K562 (cell line): ENCODE measurements at regions not wholly inside any gene's neighbourhood (a gene's known extent, or its start where the extent isn't known, plus 50 kb on each side); places are given as distances from the start of the nearest gene placed in this dataset.

Experiments used
- BRD9 ChIP-seq: fragments of 450-650 bp; IDR thresholded peaks from 2 replicates; pipeline ENCODE4 v1.6.1; 2018; ENCODE audit warnings: low read depth; ENCODE audit not compliant: partially characterized antibody
- CBX1 ChIP-seq: sonication (generic); IDR thresholded peaks from 2 replicates; pipeline ENCODE4 v1.6.1; 2016; ENCODE audit warnings: antibody characterized with exemption, low read depth, mild to moderate bottlenecking
- CHAMP1 ChIP-seq: fragments of 450-650 bp; IDR thresholded peaks from 2 replicates; pipeline ENCODE4 v1.6.1; 2016; ENCODE audit warnings: mild to moderate bottlenecking
- CHD2 ChIP-seq: IDR thresholded peaks from 2 replicates; pipeline ENCODE4 v1.6.1; 2011; ENCODE audit warnings: low read depth, low read length
- FOXJ3 ChIP-seq: sonication (generic); formaldehyde crosslinking; IDR thresholded peaks from 2 replicates; pipeline ENCODE4 v1.4.0; 2020; ENCODE audit warnings: mild to moderate bottlenecking, missing genetic modification reagents
- HDAC3 ChIP-seq: fragments of 450-650 bp; IDR thresholded peaks from 2 replicates; pipeline ENCODE4 v1.6.1; 2018; ENCODE audit warnings: borderline replicate concordance, mild to moderate bottlenecking, moderate library complexity; ENCODE audit not compliant: partially characterized antibody
- MTA1 ChIP-seq: fragments of 450-650 bp; IDR thresholded peaks from 2 replicates; pipeline ENCODE4 v1.6.1; 2017; ENCODE audit warnings: borderline replicate concordance
- NR2C1 ChIP-seq, 2 experiments: fragments of 450-650 bp; IDR thresholded peaks; 2 replicates each; pipeline ENCODE4 v1.6.1; 2017; ENCODE audit warnings: mild to moderate bottlenecking in 2 of 2, antibody characterized with exemption in 1 of 2, inconsistent platforms in 1 of 2, missing compliant biosample characterization in 1 of 2, missing genetic modification characterization in 1 of 2
- PREB ChIP-seq: sonication (generic); formaldehyde crosslinking; IDR thresholded peaks from 2 replicates; pipeline ENCODE4 v1.8.1; 2023; ENCODE audit warnings: mild to moderate bottlenecking, missing genetic modification reagents
- SETDB1 ChIP-seq: IDR thresholded peaks from one replicate; pipeline ENCODE4 v1.6.1; 2012; ENCODE audit warnings: low read length, control low read depth, inconsistent platforms
- ZBTB26 ChIP-seq: fragments of 450-650 bp; formaldehyde crosslinking; IDR thresholded peaks from 2 replicates; pipeline ENCODE4 v1.4.0; 2022; ENCODE audit warnings: missing genetic modification characterization
- ZNF23 ChIP-seq: fragments of 250-450 bp; sonication (Bioruptor Pico); IDR thresholded peaks from 2 replicates; pipeline ENCODE4 v1.4.0; 2020; ENCODE audit warnings: mild to moderate bottlenecking

- TF ChIP-seq ZBTB26 (CRISPR knock-in tag) (no peak), FOXJ3 (no peak), BRD9 (no peak), CBX1 (no peak), ZNF23 (CRISPR knock-in tag) (no peak), SETDB1 (no peak), NR2C1 (IDR thresholded peaks at IDR 0.05) (no peak), NR2C1 (tag; IDR thresholded peaks at IDR 0.05) (no peak), CHD2 (no peak), MTA1 (no peak), CHAMP1 (no peak), PREB (CRISPR knock-in tag) (no peak), HDAC3 (no peak)
Observed at GRCh38 chr4:104727643-104728042, 232.9 kb upstream of the CXXC4 start (continued).
